ENCODE measurements at regions not wholly inside any gene's neighbourhood (a gene's known extent, or its start where the extent isn't known, plus 50 kb on each side); places are given as distances from the start of the nearest gene placed in this dataset.
"Not testable (repeated sequence)": the region's sequence is repeated elsewhere in the genome, so short reads cannot be mapped to it uniquely, and the experiment has no call there.

GRCh38 chr2:89142959-89143358, 451.5 kb downstream of the RPIA start:
- not testable (repeated sequence) for H3K27ac Mint-ChIP-seq; H3K4me3 Mint-ChIP-seq; H3K4me1 Mint-ChIP-seq (ENCODE audit: low read depth); H3K36me3 Mint-ChIP-seq (ENCODE audit: low read depth); H3K9me3 Mint-ChIP-seq; H3K27me3 Mint-ChIP-seq

DNA sequence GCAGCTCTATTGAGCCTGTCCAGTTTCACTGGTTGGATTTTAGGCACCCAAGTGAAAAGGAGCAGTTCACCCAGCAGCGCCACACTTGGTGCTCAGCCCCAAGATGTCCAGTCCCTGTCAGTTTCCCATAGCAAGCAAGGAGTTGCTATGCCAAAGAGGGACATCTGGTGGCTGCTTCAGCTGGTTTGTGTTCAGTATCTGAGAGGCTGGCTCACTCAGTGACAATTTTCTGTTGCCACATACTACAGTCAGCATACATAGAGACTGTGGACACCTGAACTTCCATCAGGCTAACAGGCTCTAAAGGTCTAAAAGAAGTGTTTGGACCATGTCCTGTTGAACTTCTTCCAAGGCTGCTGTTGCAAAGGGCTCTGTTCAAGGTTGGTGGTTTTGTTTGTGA, 453.9 kb downstream of the RPIA start:
- H3K9me3 Mint-ChIP-seq; H3K36me3 Mint-ChIP-seq (ENCODE audit: low read depth); H3K27me3 Mint-ChIP-seq; H3K4me1 Mint-ChIP-seq (ENCODE audit: low read depth); H3K4me3 Mint-ChIP-seq; H3K27ac Mint-ChIP-seq: not testable (repeated sequence)

DNA sequence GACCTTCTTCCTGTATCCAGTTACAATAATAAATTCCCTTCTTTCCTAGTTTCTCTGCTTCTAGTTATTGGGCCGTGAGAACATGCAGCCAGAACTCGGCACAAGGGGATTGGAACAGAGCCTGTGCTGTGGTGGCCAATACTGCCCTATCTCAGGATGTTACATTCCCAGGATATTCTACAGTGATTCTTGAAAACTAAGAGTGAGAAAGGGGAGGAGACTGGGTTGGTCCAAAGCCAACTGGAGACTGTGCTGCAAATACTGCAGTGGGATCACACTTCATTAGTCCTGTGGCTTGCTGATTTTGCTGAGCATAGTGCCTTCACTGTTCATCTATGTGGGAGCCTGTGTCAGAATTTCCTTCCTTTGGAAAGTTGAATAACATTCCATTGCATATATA, 456.8 kb downstream of the RPIA start:
- not testable (repeated sequence) for H3K9me3 Mint-ChIP-seq; H3K4me1 Mint-ChIP-seq (ENCODE audit: low read depth); H3K27ac Mint-ChIP-seq; H3K4me3 Mint-ChIP-seq; H3K27me3 Mint-ChIP-seq; H3K36me3 Mint-ChIP-seq (ENCODE audit: low read depth)

GRCh38 chr2:89151699-89152098, 460.2 kb downstream of the RPIA start:
- H3K4me3 Mint-ChIP-seq; H3K27me3 Mint-ChIP-seq; H3K36me3 Mint-ChIP-seq (ENCODE audit: low read depth); H3K27ac Mint-ChIP-seq; H3K9me3 Mint-ChIP-seq; H3K4me1 Mint-ChIP-seq (ENCODE audit: low read depth): not testable (repeated sequence)

- not testable (repeated sequence) for H3K4me3 Mint-ChIP-seq; H3K27me3 Mint-ChIP-seq; H3K9me3 Mint-ChIP-seq; H3K27ac Mint-ChIP-seq; H3K4me1 Mint-ChIP-seq (ENCODE audit: low read depth); H3K36me3 Mint-ChIP-seq (ENCODE audit: low read depth)
Observed at GRCh38 chr2:89152501-89152900, 461.0 kb downstream of the RPIA start.

GRCh38 chr2:89153210-89153609, 461.7 kb downstream of the RPIA start:
- H3K4me1 Mint-ChIP-seq (ENCODE audit: low read depth); H3K4me3 Mint-ChIP-seq; H3K27me3 Mint-ChIP-seq; H3K27ac Mint-ChIP-seq; H3K36me3 Mint-ChIP-seq (ENCODE audit: low read depth); H3K9me3 Mint-ChIP-seq: not testable (repeated sequence)

DNA sequence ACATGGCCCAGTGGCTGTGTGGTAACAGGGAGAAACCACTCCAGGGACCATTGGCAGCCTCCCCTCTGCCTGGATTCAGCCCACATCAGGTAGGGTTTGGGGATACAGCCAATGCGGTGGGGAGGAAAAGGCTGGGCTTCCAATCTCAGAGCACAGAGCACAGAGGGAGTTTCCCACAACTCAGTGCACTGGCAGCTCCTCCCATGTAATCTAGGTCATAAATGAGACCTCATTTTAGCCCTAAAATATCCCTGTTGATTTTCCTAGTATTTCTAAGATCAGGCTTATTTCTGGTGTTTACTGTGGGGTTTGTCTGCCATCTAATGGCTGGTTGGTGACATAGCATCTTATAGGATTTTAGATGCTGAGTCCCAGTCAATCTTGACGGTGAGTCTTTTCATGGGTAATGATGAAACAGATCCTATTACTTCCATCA, 462.8 kb downstream of the RPIA start:
- not testable (repeated sequence) for H3K4me3 Mint-ChIP-seq; H3K27me3 Mint-ChIP-seq; H3K27ac Mint-ChIP-seq; H3K9me3 Mint-ChIP-seq; H3K4me1 Mint-ChIP-seq (ENCODE audit: low read depth); H3K36me3 Mint-ChIP-seq (ENCODE audit: low read depth)

- not testable (repeated sequence) for H3K27me3 Mint-ChIP-seq; H3K9me3 Mint-ChIP-seq; H3K27ac Mint-ChIP-seq; H3K4me1 Mint-ChIP-seq (ENCODE audit: low read depth); H3K36me3 Mint-ChIP-seq (ENCODE audit: low read depth); H3K4me3 Mint-ChIP-seq
Observed at GRCh38 chr2:89160306-89160705, 468.8 kb downstream of the RPIA start.

- not testable (repeated sequence) for H3K9me3 Mint-ChIP-seq; H3K27me3 Mint-ChIP-seq; H3K36me3 Mint-ChIP-seq (ENCODE audit: low read depth); H3K4me3 Mint-ChIP-seq; H3K27ac Mint-ChIP-seq; H3K4me1 Mint-ChIP-seq (ENCODE audit: low read depth)
Observed at GRCh38 chr2:89161626-89162025, 470.2 kb downstream of the RPIA start.

DNA sequence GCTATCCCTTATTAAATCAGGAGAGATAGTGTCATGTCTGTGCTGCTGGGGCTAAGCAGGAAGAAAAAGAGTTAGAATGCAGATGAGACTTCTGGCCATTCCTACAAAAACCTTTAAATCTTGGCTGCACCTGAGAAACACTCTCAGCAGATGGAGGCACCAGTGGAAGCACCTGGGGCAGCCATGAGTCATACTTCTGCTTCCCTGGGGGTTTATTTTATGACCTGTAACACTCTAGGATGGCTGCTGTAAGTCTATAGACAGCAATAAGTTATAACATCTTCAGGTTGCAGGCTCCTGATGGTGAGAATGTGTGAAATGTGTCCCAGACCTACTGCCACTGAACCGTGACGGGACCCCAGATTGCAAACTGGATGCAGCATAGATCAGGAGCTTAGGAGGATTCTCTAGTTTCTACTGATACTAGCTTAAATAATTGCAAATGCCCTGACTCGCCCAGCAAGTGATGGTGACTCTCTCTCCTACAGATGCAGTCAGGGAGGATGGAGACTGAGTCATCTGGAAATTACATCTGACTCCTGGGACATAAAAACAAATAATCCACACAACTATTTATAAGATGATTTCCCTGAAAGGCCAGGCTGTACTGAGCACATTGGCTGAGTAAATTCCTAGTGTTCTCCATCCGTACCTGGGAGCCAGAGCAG, 479.2 kb downstream of the RPIA start:
- H3K27ac Mint-ChIP-seq; H3K4me1 Mint-ChIP-seq (ENCODE audit: low read depth); H3K4me3 Mint-ChIP-seq; H3K27me3 Mint-ChIP-seq; H3K9me3 Mint-ChIP-seq; H3K36me3 Mint-ChIP-seq (ENCODE audit: low read depth): not testable (repeated sequence)

DNA sequence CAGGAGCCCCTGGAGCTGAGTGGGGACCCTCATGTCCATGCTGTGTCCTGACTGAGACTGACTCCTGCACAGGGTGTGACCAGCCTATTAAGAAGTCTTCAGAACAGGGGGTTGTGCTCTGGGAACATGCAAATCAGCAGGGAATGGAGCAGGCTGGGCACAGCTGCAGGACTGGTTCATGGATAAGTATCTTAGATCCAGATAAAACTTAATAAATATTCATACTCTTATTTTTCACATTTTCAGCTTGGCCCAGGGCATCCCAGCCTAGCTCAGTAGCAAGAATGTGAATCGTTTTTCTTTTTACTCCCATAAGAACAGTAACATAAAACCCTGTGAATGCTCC, 479.7 kb downstream of the RPIA start:
- H3K27ac Mint-ChIP-seq; H3K4me1 Mint-ChIP-seq (ENCODE audit: low read depth); H3K36me3 Mint-ChIP-seq (ENCODE audit: low read depth); H3K27me3 Mint-ChIP-seq; H3K4me3 Mint-ChIP-seq; H3K9me3 Mint-ChIP-seq: not testable (repeated sequence)

DNA sequence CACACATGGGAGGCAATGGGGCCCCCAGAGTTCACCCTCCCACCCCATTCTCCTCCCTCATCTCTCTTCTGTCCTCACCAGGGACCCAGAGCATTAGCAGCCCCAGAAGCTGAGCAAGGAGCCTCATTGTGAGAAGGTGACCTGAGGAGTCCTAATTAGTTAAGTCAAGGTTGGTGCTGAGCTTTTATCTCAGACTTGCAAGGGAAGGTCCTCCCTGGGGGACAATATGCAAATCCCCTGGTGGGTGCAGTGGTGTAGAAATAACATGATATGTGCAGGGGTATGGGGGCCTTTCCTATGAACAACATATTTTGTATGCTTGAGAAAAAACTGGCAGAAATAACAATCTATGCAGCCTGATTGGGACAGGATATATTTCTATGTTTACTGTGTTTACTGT, 485.5 kb downstream of the RPIA start:
- H3K27me3 Mint-ChIP-seq; H3K4me1 Mint-ChIP-seq (ENCODE audit: low read depth); H3K36me3 Mint-ChIP-seq (ENCODE audit: low read depth); H3K9me3 Mint-ChIP-seq; H3K27ac Mint-ChIP-seq; H3K4me3 Mint-ChIP-seq: not testable (repeated sequence)

DNA sequence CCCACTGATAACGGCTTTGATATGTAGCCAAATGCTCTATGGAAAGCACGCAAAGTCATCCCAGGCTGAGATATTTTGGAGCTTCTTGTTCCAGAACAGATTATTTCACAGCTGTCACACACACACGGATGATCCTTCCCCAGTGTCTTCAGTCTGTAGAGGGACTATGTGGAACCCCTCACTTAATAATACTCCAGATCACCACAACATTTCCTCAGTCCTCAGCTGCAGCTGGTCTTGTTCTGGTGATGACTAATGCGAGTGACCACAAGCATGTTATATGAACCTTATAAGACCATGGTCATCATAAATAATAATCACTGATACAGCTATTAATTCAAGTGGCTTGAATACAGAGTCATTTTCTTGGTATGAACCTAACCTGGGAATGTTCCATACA, 490.7 kb downstream of the RPIA start:
- H3K27ac Mint-ChIP-seq; H3K27me3 Mint-ChIP-seq; H3K36me3 Mint-ChIP-seq (ENCODE audit: low read depth); H3K9me3 Mint-ChIP-seq; H3K4me1 Mint-ChIP-seq (ENCODE audit: low read depth); H3K4me3 Mint-ChIP-seq: not testable (repeated sequence)

GRCh38 chr2:89184746-89185145, 493.3 kb downstream of the RPIA start:
- not testable (repeated sequence) for H3K27ac Mint-ChIP-seq; H3K4me3 Mint-ChIP-seq; H3K36me3 Mint-ChIP-seq (ENCODE audit: low read depth); H3K9me3 Mint-ChIP-seq; H3K4me1 Mint-ChIP-seq (ENCODE audit: low read depth); H3K27me3 Mint-ChIP-seq

DNA sequence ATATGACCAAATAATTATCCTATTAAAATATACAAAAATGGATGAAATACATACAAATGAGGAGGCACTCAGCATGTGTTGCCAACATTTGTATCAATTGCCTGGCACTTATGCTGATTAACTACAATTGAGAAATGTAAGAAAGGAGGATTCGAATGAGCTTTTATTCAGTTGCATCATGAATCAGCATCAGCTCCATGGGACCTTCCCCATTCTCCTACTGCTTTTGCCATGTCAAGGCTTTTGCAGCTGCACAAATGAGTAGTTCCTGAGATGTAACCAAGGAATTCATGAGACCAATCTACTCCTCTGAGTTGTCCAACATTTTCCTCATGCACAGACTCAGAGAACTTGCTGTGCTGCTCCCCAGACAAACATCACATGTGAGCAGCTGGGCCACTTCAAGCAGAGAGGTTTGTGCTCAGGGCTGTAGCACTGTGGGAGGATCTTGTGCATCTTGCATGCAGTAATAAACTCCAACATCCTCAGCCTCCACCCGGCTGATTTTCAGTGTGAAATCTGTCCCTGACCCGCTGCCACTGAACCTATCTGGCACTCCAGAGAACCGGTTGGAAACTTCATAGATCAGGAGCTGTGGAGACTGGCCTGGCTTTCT, 504.3 kb downstream of the RPIA start:
- H3K9me3 Mint-ChIP-seq; H3K4me3 Mint-ChIP-seq; H3K4me1 Mint-ChIP-seq (ENCODE audit: low read depth); H3K27ac Mint-ChIP-seq; H3K27me3 Mint-ChIP-seq; H3K36me3 Mint-ChIP-seq (ENCODE audit: low read depth): not testable (repeated sequence)

GRCh38 chr2:89196719-89197118, 505.2 kb downstream of the RPIA start:
- not testable (repeated sequence) for H3K9me3 Mint-ChIP-seq; H3K36me3 Mint-ChIP-seq (ENCODE audit: low read depth); H3K27ac Mint-ChIP-seq; H3K27me3 Mint-ChIP-seq; H3K4me3 Mint-ChIP-seq; H3K4me1 Mint-ChIP-seq (ENCODE audit: low read depth)

GRCh38 chr2:89198026-89198425, 506.6 kb downstream of the RPIA start:
- H3K4me3 Mint-ChIP-seq; H3K9me3 Mint-ChIP-seq; H3K36me3 Mint-ChIP-seq (ENCODE audit: low read depth); H3K4me1 Mint-ChIP-seq (ENCODE audit: low read depth); H3K27me3 Mint-ChIP-seq; H3K27ac Mint-ChIP-seq: not testable (repeated sequence)

Data from stimulated activated naive CD8-positive, alpha-beta T cell treated with anti-CD3 and anti-CD28 coated beads, Interleukin-15, Interleukin-2, amounts not matched to agents 100 ng/mL and 50 ng/mL, for 24 hours (primary cell).